Ammon's horn (tissue), 1 donor: ENCODE measurements at regions not wholly inside any gene's neighbourhood (a gene's known extent, or its start where the extent isn't known, plus 50 kb on each side); places are given as distances from the start of the nearest gene placed in this dataset.
"Not testable (repeated sequence)": the region's sequence is repeated elsewhere in the genome, so short reads cannot be mapped to it uniquely, and the experiment has no call there.

Experiments
- DNase-seq: peaks from one replicate; pipeline ENCODE4 v3.0.0-alpha.2; 2016; ENCODE audit warnings: low spot score

DNA sequence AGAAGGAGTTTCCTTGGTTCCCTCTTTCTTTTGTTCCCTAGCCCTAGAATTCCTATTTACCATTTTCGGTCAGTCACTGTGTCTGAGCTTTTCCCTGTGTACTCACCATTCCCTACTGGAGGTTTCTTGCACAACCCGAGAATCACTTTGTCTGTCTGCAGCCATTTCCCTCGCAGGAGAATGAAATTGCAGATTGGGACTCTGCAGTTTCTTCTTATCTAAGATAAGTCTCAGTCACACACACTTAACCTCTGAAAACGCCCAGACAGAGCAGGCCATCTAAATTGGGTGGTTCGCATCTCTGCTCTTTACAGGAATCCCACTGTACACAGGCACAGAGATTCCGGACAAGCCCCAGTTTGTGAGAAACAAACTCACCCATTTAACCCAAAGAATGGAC, 58.6 kb upstream of the CNTNAP2 start:
- DNase-seq, result no peak

DNA sequence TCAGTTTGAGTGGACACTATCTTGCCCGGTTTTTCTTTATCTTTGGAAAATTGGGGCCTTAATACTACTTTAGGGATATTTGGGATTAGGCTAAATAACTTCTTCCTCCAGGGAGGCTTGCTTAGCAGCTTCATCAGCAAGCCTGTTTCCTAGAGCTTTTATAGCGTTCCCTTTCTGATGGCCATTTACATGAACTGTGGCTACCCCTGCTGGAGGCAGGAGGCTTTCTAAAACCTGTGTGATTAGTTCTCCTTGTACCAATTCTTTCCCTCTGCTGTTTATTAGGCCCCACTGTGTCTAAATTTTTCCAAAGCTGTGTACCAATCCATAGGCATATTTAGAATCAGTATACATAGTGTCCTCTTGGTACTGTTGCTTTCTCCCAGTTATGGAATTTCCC, 61.7 kb upstream of the CNTNAP2 start:
- DNase-seq, result no peak

DNA sequence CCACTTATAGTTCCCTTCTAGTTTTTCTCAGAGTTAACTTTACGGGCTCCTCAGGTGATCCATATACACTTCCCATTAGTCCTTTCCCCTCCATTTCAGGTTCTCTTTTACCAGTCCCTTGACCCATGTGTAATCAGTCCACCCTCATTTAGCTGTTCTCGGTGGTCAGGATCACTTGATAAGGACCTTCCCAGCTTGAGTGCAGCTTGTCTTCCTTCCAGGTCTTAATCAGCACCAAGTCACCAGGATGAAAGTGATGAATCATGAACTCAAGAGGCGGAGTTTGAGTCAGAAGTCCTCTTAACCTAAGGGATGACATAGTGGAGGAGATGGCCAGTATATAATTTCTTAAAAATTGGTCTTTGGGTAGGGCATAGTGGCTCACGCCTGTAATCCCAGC, 63.1 kb upstream of the CNTNAP2 start:
- no peak for DNase-seq

DNA sequence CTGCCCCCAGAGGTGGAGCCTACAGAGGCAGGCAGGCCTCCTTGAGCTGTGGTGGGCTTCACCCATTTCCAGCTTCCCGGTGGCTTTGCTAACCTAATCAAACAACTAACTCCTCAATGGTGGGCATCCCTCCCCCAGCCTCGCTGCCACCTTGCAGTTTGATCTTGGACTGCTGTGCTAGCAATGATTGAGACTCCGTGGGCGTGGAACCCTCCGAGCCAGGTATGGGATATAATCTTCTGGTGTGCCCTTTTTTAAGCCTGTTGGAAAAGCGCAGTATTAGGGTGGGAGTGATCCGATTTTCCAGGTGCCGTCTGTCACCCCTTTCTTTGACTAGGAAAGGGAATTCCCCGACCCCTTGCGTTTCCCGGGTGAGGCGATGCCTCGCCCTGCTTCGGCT, 73.3 kb upstream of the CNTNAP2 start:
- DNase-seq, result not testable (repeated sequence)

DNA sequence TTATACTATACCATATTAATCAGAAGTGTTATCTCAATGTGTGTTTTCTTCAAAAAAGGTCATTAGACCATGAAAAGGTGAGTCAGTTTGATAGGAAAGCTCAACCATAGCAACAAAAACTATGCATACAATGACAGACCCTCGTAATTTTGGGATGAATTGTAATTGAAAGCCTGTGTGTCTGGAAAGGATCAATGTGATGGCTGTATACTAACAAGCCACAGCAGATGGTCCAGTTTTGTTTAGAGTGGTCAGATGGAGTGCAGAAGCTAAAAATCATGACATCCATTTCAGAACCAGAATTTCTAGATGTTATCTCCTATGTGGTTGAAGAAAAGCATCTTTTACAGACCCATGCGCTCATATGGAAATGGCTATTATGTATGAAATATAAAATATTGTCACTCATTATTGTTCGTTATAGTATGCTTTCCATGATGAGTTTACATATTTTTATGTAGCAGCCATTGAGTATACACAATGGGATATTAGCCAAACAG, 88.3 kb upstream of the CNTNAP2 start:
- DNase-seq, result no peak

DNA sequence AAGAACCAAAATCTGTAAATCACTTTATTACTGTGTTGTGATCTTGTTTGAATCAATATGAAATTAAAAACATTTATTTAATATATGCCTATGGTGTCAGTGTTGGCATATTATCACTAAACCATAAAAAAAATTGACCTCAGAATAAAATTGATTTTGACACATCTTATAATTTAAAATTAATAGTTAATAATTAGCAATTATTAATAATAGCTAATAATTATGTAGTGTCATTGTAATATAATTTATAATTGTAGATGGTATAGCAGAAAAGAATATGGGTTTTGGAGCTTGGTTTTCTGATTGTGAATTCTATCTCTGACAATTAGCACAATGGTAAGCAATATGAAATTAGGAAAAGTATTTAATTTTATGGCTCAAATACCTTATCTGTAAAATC, 89.4 kb upstream of the CNTNAP2 start:
- DNase-seq, result no peak

DNA sequence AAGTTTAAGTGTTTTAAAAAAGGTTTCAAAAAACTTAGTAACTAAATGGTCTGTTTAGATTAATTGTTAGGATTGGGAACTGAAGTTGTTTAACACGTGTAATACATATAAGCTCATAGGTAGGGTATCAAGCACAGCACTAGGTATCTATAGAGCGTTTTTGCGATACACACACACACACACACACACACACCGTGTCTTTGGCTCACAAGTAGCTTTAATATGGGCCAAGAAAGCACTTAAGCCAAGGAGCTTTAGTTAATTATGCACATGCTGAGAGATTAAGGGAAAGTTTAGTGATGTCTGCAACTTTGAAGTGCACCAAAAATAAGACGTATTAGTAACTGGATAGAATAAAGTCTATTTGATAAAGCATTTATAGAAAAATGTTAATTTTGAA, 93.8 kb upstream of the CNTNAP2 start:
- no peak for DNase-seq

DNA sequence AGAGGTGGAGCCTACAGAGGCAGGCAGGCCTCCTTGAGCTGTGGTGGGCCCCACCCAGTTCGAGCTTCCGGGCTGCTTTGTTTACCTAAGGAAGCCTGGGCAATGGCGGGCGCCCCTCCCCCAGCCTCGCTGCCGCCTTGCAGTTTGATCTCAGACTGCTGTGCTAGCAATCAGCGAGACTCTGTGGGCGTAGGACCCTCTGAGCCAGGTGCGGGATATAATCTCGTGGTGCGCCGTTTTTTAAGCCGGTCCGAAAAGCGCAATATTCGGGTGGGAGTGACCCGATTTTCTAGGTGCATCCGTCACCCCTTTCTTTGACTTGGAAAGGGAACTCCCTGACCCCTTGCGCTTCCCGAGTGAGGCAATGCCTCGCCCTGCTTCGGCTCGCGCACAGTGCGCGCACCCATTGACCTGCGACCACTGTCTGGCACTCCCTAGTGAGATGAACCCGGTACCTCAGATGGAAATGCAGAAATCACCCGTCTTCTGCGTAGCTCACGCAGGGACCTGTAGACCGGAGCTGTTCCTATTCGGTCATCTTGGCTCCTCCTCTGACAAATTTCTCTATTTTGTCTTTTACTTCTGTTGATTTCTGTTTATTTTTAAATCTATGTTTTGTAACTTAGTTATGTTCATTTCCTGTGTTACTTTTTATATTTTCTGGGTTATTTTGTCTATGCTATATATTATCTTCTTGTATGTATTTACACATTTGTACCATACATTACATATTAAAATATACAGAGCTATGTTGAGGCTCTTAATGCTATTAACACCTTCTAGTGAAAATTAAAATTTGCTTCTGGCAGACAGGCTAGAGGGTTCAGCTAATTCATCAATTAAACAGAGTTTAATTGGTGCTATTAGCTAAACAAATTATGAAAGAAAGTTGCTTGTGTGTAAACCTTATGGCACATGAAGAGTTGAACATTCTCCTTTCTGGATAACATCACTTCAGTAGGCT, 97.3 kb upstream of the CNTNAP2 start:
- not testable (repeated sequence) for DNase-seq

DNA sequence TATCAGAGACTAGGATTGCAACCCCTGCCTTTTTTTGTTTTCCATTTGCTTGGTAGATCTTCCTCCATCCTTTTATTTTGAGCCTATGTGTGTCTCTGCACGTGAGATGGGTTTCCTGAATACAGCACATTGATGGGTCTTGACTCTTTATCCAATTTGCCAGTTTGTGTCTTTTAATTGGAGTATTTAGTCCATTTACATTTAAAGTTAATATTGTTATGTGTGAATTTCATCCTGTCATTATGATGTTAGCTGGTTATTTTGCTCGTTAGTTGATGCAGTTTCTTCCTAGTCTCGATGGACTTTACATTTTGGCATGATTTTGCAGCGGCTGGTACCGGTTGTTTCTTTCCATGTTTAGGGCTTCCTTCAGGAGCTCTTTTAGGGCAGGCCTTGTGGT, 99.2 kb upstream of the CNTNAP2 start:
- DNase-seq, result not testable (repeated sequence)

DNA sequence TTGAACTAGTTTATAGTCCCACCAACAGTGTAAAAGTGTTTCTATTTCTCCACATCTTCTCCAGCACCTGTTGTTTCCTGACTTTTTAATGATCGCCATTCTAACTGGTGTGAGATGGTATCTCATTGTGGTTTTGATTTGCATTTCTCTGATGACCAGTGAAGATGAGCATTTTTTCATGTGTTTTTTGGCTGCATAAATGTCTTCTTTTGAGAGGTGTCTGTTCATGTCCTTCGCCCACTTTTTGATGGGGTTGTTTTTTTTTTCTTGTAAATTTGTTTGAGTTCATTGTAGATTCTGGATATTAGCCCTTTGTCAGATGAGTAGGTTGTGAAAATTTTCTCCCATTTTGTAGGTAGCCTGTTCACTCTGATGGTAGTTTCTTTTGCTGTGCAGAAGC, 102.4 kb upstream of the CNTNAP2 start:
- DNase-seq, result not testable (repeated sequence)

DNA sequence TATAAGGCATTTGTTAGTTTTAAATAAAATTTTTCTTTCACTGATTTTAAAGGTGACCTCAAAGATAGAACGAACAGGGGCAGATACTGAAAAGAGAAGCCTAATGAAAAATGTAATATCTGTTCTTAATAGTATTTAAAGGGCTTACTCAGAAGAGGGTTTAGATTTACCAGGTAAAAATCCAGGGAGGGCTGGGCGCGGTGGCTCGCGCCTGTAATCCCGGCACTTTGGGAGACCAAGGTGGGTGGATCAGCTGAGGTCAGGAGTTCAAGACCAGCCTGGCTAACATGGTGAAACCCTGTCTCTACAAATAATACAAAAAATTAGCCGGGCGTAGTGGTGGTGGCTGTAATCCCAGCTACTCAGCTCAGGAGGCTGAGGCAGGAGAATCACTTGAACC, 108.3 kb upstream of the CNTNAP2 start:
- no peak for DNase-seq

DNA sequence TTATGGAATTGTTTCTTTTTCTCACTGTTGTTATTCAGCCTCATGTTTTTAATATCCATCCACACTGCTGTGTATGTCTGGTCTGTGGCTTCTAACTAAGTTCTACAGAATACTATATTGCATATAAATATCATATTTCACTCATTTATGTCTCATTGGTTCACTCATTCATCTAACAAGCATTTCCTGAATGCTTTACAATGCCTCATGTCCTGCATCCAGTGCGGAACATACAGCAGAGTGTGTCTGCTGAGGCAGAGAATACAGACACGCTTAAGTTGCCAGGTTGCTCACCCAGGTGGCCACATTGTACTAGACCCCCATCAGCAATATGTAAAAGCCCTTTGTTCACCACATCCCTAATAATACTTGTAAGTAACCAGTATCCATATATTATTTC, 111.8 kb upstream of the CNTNAP2 start:
- no peak for DNase-seq

DNA sequence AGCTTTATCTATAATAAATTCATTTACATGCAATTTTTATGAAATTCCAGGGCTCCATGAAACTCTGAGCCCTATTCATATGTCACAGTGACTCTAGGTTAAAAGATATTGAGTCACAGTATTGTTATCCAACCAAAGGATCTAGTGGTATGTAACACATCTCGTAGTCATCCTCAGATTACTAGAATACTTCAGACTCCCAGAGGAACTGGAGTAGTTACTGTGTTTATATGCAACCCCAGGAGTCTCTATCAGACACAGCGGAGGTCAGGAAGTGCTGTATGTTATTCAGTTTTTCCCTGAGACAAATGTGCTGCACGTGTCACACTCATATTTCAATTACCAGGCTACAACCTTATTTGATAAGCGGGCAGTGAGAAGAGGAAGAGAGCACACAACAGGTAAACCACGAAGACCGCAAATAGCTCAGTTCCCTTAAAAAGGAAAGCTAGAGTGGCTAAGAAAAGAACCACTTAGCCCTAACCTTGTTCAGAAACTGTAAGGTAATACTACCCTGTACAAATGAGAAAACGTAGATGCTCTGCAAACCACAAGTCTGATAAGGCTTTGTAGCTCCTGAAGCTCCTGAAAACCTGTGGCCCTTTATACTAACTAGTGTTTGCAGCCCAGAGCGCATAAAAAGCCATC, 114.0 kb upstream of the CNTNAP2 start:
- DNase-seq, result no peak

DNA sequence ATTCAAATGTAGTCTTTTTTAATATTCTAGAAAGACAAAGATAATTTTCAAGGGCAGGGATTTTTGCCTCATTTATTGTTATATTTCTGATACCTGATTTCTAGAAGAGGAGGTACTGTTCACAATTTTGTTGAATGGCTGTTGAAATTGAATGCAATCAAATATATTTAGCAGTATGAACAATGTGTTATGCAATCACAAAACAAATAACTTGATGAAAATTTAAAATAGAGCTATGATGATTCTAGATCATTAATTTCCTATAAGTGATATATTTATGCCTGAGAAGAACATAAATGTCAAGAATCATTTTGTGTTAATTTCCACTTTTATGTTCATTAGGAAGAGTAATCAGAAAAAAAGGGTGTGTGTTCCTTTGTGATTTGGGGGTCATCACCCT, 114.6 kb upstream of the CNTNAP2 start:
- no peak for DNase-seq

DNA sequence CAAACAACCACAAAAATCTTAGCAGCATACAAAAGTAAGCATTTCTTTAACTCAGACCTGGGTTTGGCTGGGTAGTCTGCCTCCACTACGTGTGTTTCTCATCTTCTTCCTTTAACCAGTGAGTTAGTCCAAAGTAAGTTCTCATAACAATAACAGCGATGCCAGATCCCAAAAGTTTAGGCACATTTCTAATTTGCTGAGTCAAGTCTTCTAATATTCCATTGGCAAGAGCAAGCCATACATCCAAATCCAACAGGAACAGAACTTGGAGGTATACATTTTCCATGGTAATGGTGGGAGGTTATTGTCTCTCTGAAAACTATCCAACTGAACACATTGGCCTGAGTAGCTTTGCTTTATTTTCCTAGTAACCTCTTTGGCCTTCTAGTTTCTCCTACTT, 115.7 kb upstream of the CNTNAP2 start:
- DNase-seq, result no peak

DNA sequence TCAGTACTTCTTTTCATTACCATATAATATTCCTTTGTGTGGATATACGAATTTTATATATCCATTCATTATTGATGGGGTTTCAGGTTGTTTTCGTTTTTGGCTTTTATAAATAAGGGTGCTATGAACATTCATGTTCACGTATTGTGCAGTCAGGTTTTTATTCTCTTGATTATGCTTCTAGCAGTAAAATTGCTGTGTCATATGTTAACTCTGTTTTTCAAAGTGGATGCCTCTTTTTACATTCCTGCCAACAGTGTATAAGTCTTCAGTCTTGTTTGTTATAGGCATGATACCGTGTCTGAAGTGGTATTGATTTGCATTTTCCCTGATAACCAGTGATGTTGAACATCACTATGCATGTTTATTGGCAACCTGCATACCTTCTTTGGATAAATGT, 127.1 kb upstream of the CNTNAP2 start:
- DNase-seq, result no peak

DNA sequence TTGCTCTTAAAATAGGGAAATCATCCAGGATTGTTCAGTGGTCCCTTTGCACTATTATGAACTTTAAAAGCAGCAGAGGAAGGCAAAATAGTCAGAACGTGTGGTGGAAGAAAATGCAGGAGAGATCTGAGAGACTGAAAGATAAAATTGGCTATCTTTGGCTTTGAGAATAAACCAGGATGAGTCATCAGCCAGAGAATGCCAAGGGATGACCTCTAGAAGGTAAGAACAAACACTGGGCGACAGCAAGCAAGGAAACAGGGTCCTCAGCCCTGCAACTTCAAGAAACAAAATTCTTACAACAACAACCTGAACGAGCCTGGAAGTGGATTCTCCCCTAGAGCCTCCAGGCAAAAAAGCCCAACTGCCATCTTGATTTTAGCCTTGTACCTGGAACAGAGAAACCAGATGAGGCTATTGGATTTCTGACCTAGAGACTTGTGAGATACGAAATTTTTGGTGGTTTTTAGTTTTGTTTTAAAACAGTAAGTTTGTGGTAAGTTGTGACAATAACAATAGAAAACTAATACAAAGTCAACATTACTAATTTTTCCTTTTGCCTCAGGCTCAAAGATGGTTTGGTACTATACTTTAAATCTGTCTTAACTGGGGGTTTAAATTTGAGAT, 130.2 kb upstream of the CNTNAP2 start:
- no peak for DNase-seq

DNA sequence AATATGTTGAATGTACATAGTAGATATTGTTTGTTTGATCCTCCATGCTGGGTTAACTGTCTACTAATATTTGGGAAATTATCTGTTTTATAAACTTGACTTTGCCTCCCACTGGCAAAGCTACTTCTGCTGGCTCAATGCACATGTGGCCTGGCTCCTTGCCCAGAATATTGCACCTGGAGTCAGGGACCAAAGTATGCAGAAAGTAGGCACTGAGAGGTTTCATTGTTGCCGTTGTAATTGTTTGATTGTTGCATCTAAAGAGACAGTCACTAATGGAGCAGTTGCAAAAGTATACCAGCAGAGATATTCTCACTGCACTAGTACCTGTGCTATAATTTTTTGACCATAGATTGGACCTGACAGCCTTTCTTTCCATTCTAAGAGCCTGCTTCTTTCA, 137.8 kb upstream of the CNTNAP2 start:
- DNase-seq, result no peak

DNA sequence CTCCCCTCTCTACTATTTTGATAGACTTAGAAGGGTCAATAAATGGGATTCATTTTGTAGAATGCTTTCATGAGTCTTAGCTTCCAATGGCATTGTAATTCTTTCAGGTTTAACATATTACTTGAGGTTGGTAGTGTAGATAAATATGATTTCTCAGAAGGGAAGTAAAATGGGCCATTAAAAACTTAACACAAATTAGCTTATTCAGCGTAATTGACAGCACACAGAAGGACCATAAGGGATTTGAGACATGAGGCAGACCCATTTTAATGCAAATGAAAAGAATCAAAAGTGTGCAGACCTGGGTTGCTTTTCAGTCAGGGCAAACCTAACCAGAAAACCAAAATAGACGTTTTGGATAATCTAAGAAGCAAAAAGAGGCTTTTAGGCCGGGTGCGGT, 156.6 kb upstream of the CNTNAP2 start:
- no peak for DNase-seq

DNA sequence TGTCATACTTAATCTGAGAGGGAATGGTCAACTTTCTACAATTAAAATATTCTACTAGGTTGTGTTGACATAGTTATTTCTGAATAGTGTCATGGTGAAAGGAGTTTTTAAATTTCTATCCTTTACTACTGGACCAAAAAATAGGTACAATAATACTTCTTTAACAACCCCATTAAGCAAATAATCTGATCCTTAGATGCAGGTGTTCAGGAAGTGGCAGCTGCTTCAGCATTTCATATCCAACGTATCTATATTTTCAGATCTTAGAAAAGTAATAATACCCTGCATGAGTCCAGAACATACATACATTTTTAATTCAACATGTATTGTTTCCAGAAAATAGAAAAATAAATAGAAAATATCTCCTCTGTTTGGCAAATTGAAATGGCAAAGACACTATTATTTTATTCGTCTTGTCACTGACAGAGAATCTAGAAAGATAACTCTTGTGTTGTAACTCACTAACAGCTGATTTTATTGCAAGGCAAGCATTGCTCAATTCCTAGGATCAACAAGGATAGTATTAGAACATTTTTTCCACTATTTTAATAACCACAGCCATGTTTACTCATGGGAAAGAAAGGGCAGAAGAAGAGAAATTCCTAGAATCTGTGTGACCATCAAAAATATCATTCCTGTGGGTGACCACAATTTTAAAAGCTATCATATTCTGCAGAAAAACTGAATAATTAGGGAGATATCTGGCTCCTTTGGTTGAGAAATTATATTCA, 159.3 kb upstream of the CNTNAP2 start:
- no peak for DNase-seq

DNA sequence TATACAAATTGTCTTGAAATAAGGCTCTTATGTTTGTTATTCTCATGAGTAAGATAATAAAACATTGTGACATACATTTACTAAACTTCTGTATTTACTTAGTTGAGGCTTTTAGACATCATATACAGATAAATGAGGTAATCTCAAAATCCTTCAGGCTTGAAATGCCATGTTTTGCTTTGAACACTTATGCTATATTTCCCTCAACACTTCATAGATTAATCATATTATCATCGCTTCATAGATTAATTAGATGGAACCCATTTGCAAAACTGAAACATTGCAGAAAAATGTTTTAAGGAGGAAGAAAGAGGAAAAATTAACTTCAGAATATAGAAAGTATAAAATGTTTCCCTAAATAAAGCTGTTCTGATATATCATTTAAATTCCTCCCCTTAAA, 165.0 kb upstream of the CNTNAP2 start:
- DNase-seq, result no peak

DNA sequence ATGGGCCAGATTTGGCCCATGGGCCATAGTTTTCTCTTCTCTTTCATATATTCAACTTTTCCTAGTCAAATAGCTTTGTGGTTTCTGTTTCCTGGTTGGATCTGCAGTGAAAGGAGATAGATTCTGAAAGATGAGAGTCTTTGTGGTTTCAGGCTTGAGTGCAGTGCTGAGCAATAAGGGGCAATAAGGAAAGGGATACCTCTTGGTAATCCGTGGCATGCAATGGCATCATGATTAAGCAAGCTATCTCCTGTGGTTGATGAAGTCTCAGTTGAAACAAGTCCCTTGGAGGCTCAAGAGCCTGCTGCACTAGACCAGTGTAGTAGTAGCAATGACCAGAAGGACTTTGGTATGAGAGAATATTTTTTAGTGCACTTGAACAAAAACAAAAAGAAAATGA, 187.7 kb upstream of the CNTNAP2 start:
- DNase-seq, result no peak
